Activated B cell treated with CpG ODN at 0.5 μM for 24 hours (primary cell): ENCODE measurements at regions not wholly inside any gene's neighbourhood (a gene's known extent, or its start where the extent isn't known, plus 50 kb on each side); places are given as distances from the start of the nearest gene placed in this dataset.
A peak's percentile ranks its signal among the peaks of the same experiment; 100 is the strongest.
"Not testable (repeated sequence)": the region's sequence is repeated elsewhere in the genome, so short reads cannot be mapped to it uniquely, and the experiment has no call there.

Experiments
- ATAC-seq: fragments of 200-7000 bp; cut with Tn5 transposase; one replicate; pipeline ENCODE4 v1.10.0; 2021; ENCODE audit warnings: low read depth, mild to moderate bottlenecking, moderate library complexity
- CTCF ChIA-PET: fragments of 350-600 bp; sonication (Branson Sonifier 250); formaldehyde crosslinking; loops from one replicate; lab custom pipeline; 2021; ENCODE audit warnings: antibody characterized with exemption; lab: Charles Lee
- POLR2A ChIA-PET: fragments of 350-600 bp; sonication (Branson Sonifier 250); formaldehyde crosslinking; loops from one replicate; lab custom pipeline; 2021; ENCODE audit warnings: antibody characterized with exemption; lab: Charles Lee
- DNase-seq: peaks from one replicate; pipeline ENCODE4 v3.0.0; 2022
- H3K27ac Mint-ChIP-seq: one replicate; pipeline ENCODE4 v1.8.0; 2020; ENCODE audit warnings: mixed read lengths
- H3K27me3 Mint-ChIP-seq: one replicate; pipeline ENCODE4 v1.8.0; 2021; ENCODE audit warnings: mixed read lengths
- H3K36me3 Mint-ChIP-seq: one replicate; pipeline ENCODE4 v1.8.0; 2021; ENCODE audit warnings: low read depth, mixed read lengths
- H3K4me1 Mint-ChIP-seq: one replicate; pipeline ENCODE4 v1.8.0; 2021; ENCODE audit warnings: mixed read lengths
- H3K4me3 Mint-ChIP-seq: one replicate; pipeline ENCODE4 v1.8.0; 2020; ENCODE audit warnings: mild to moderate bottlenecking, mixed read lengths
- H3K9me3 Mint-ChIP-seq: one replicate; pipeline ENCODE4 v1.8.0; 2020; ENCODE audit warnings: mixed read lengths
- intact Hi-C: fragments of 100-400 bp; cut with micrococcal nuclease; formaldehyde crosslinking; loops from one replicate; pipeline ENCODE4 v1.15.1; 2024

GRCh38 chr21:13986996-13987958 lies 223.5 kb downstream of the LIPI start:
- ATAC-seq, CTCF ChIA-PET, H3K9me3 Mint-ChIP-seq, H3K4me1 Mint-ChIP-seq, H3K27ac Mint-ChIP-seq, DNase-seq, H3K36me3 Mint-ChIP-seq, intact Hi-C loops, H3K4me3 Mint-ChIP-seq, POLR2A ChIA-PET, H3K27me3 Mint-ChIP-seq: not testable (repeated sequence)

DNA sequence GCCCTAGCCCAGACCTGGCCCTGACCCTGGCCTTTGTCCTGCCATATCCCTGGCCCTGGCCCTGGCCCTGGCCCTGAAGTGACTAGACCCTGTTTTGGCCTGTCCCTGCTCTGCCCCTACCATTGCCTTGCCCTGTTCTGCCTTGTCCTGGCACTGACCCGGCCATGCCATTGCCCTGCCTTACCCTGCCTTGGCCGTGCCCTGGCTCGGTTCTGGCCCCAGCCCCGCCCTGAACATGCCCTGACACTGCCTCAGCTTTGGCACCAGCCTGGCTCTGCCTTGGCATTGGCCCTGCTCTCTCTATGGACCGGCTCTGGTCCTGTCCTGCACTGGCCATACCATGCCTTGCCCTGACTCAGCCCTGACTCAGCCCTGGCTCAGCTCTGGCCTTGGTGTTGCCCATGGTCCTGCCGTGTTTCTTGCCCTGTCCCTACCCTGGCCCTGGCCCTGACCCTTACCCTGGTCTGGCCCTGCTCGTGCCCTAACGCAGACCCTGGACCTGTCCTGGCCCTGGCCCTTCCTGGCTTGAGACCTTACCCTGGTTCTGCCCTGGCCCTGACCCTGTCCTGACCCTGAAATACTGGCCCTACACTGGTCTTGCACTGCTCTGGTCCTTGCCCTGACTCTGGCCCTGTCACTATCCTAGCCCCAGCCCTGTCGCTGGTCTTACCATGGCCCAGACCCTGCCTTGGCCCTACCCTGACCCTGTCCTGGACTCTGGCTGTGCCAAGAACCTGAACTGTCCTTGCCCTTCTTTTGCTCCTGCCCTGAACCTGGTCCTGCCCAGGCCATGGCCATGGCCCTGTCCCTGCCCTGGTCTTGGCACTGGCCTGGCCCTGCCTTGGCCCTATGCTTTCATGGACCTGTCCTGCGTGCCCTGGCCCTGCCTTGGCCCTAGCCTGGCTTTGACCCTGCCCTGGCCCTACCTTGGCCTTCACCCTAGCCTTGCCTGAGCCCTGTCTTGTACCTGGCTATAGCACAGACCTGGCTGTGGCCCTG lies 224.6 kb downstream of the LIPI start:
- H3K27me3 Mint-ChIP-seq, CTCF ChIA-PET, H3K4me1 Mint-ChIP-seq, DNase-seq, H3K4me3 Mint-ChIP-seq, H3K9me3 Mint-ChIP-seq, H3K36me3 Mint-ChIP-seq, intact Hi-C loops, ATAC-seq, H3K27ac Mint-ChIP-seq, POLR2A ChIA-PET: not testable (repeated sequence)

DNA sequence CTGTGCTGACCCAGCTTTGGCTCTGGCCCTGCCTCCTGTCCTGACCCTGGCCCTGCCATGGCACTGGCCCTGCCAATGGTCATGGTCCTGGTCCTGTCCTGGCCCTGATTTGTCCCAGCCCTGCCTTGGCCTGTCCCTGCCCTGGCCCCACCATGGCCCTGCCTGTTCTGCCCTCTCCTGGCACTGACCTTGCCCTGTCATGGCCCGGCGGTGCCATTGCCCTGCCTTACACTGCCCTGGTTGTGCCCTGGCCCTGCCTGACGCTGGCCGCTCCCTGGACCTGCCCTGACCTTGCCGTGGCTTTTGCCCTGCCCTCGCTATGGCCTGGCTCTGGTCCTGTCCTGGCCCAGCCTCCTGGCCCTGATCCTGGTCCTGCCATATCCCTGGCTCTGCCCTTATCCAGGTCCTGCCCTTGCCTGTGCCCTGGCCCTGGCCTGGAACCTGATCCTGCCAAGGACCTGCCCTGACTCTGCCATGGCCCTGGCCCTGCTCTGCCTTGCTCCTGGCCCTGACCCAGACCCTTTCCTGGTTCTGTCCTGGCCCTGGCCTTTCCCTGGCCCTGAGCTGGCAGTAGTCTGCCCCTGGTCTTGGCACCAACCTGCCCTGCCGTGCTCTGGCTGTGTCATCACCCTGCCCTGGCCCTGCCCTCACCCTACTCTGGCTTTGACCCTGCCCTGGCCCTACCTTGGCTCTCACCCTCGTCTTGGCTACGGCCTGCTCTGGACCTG lies 225.5 kb downstream of the LIPI start:
- intact Hi-C loops, H3K9me3 Mint-ChIP-seq, DNase-seq, H3K27ac Mint-ChIP-seq, ATAC-seq, H3K4me3 Mint-ChIP-seq, H3K4me1 Mint-ChIP-seq, H3K36me3 Mint-ChIP-seq, POLR2A ChIA-PET, CTCF ChIA-PET, H3K27me3 Mint-ChIP-seq: not testable (repeated sequence)

DNA sequence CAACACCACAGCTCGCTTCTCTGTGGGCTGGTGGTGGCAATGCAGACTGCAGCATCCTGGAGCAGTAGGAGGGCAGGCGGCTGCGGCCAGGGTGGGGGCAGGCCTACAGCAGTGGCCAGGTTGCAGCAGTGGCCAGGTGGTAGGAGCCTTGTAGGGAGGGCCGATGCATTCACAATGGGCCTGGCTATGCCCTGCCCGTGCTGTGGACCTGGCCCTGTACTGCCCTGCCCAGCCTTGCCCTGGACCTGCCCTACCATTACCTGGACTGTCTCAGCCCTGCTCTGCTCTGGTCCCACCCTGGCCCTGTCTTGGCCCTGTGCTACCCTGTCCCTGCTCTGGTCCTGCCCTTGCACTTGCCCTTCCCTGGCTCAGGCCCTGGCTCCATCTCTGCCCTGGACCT lies 226.0 kb downstream of the LIPI start:
- H3K27ac Mint-ChIP-seq, H3K27me3 Mint-ChIP-seq, H3K9me3 Mint-ChIP-seq, DNase-seq, CTCF ChIA-PET, H3K4me1 Mint-ChIP-seq, intact Hi-C loops, ATAC-seq, H3K4me3 Mint-ChIP-seq, H3K36me3 Mint-ChIP-seq, POLR2A ChIA-PET: not testable (repeated sequence)

GRCh38 chr21:13981176-13982087 lies 229.3 kb downstream of the LIPI start:
- DNase-seq, H3K36me3 Mint-ChIP-seq, ATAC-seq, POLR2A ChIA-PET, H3K9me3 Mint-ChIP-seq, H3K27ac Mint-ChIP-seq, H3K4me1 Mint-ChIP-seq, intact Hi-C loops, CTCF ChIA-PET, H3K4me3 Mint-ChIP-seq, H3K27me3 Mint-ChIP-seq: not testable (repeated sequence)

GRCh38 chr21:13980115-13980662 lies 230.6 kb downstream of the LIPI start:
- ATAC-seq: peak; percentile 37
- H3K27ac Mint-ChIP-seq, intact Hi-C loops, H3K27me3 Mint-ChIP-seq, H3K9me3 Mint-ChIP-seq, H3K4me3 Mint-ChIP-seq, DNase-seq, CTCF ChIA-PET, H3K36me3 Mint-ChIP-seq, POLR2A ChIA-PET, H3K4me1 Mint-ChIP-seq: not testable (repeated sequence)

GRCh38 chr21:13979608-13980007 lies 231.1 kb downstream of the LIPI start:
- H3K4me3 Mint-ChIP-seq, H3K36me3 Mint-ChIP-seq, H3K4me1 Mint-ChIP-seq: not testable (repeated sequence)

GRCh38 chr21:13974582-13974981 lies 236.2 kb downstream of the LIPI start:
- intact Hi-C loops, DNase-seq, H3K9me3 Mint-ChIP-seq, POLR2A ChIA-PET, H3K4me3 Mint-ChIP-seq, H3K27me3 Mint-ChIP-seq, H3K4me1 Mint-ChIP-seq, H3K36me3 Mint-ChIP-seq, ATAC-seq, CTCF ChIA-PET, H3K27ac Mint-ChIP-seq: not testable (repeated sequence)

More at GRCh38 chr21:13979608-13980007, 231.1 kb downstream of the LIPI start:
- intact Hi-C loops, H3K9me3 Mint-ChIP-seq, H3K27ac Mint-ChIP-seq, DNase-seq, CTCF ChIA-PET, H3K27me3 Mint-ChIP-seq, ATAC-seq, POLR2A ChIA-PET: not testable (repeated sequence)

GRCh38 chr21:13969853-13970252 lies 240.9 kb downstream of the LIPI start:
- H3K4me1 Mint-ChIP-seq, POLR2A ChIA-PET, intact Hi-C loops: not testable (repeated sequence)

DNA sequence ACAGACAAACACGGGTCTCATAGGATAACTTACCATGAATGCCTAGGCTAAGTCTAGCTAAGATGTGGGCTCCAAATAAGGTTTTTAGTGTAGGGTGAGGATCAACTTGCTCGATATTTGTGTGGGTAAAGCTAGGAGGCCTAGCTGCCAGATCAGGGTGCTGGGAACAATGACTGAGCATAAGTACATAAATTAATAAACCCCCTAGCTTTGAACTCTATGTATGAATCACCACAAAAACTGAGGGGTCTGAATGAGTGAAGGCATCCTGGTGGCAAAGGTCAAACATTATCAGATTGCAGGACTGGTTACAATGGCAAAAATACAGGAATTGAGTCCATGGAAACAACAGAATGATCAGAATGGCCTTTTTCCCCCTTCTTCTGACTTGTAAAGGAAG lies 241.8 kb downstream of the LIPI start:
- H3K36me3 Mint-ChIP-seq, CTCF ChIA-PET, H3K4me1 Mint-ChIP-seq, DNase-seq, H3K4me3 Mint-ChIP-seq, H3K9me3 Mint-ChIP-seq, H3K27me3 Mint-ChIP-seq, POLR2A ChIA-PET, ATAC-seq, intact Hi-C loops, H3K27ac Mint-ChIP-seq: not testable (repeated sequence)

More at GRCh38 chr21:13969853-13970252, 240.9 kb downstream of the LIPI start:
- CTCF ChIA-PET, H3K27ac Mint-ChIP-seq, H3K4me3 Mint-ChIP-seq, DNase-seq, H3K9me3 Mint-ChIP-seq, H3K36me3 Mint-ChIP-seq, ATAC-seq, H3K27me3 Mint-ChIP-seq: not testable (repeated sequence)
